ENCODE measurements at regions not wholly inside any gene's neighbourhood (a gene's known extent, or its start where the extent isn't known, plus 50 kb on each side); places are given as distances from the start of the nearest gene placed in this dataset.

DNA sequence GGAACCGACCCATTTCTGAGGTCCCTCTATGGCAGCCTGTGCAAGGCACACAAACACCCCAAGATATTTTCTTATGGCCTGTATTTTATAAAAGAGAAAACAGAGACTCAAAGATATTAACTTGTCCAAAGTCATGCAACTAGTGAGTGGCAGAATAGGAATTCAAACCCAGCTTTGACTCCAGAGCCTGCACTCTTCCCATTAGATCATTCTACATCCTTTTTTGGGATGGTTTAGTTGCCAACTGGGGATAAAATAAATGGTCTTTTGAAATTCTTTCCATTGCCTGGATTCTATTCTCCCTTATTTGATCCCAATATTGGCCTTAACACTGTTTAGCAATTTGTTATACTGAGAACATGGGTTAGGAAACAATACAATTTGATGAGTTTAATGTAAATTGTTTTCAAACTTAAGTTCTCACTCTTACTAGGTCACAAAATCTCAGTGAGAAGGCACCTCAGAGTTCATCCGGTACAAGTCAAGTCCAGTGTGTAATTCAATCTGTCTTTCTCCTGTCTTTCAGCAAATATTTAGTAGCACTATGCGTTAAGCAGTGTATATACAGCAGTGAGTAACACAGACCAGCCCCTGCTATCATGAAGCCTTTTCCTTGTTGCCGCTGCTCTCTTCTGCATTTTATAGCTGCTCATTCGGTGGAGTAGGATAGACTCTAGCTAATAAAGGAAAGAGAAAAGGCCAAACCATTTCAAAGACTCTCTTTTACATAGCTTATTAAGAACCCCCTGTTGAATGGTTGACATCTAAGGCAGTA is 162.1 kb upstream of the IFNG-AS1 start (continued):
- TF ChIP-seq TAF1 (IDR thresholded peaks at IDR 0.05; ENCODE audit: low read depth, low read length) (no peak), YY1 (IDR thresholded peaks at IDR 0.05; ENCODE audit: low read depth, low read length) (no peak), FOSL1 (IDR thresholded peaks at IDR 0.05; ENCODE audit: insufficient read depth, low read depth, low read length) (no peak)

Measured in H1 (cell line).